NCI-H526 treated with DMSO at 0.1 percent for 48 hours (cell line): ENCODE measurements at regions not wholly inside any gene's neighbourhood (a gene's known extent, or its start where the extent isn't known, plus 50 kb on each side); places are given as distances from the start of the nearest gene placed in this dataset.

ENCODE experiments used
- DNase-seq: peaks from one replicate; lab custom pipeline; 2025; lab: John Stamatoyannopoulos, UW

- no peak for DNase-seq
Measured at GRCh38 chr18:5640939-5641338, 97.1 kb upstream of the EPB41L3 start.

- DNase-seq = no peak
Measured at GRCh38 chr18:5639131-5639530, 95.3 kb upstream of the EPB41L3 start.

- no peak for DNase-seq
Measured at GRCh38 chr18:5632041-5632440, 88.2 kb upstream of the EPB41L3 start.

DNA sequence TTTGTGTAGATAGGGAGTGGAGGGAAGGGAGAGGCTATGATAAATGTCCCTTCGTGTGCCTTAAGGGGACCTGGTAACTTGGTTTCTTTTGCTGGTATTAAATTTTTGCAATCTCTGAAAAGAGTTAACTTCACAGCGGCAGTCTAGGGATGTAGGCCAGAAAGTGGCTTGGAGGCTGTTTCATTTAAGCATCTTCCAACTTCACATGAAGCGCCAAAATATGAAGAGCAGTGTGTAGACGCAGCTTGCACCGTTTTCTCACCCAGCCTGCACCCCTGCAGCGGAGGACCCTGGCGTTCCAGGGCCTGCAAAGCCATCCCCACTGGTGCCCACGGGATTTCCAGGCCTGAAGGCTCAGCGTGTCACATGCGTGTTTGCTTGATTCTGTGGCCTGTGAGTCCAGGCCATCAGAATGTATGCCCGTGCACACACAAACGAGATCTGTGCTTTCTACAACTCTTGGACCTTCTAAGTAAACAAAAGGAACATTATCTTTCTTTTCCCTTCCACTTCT is 87.2 kb upstream of the EPB41L3 start:
- no peak for DNase-seq

GRCh38 chr18:5630057-5630899 is 86.5 kb upstream of the EPB41L3 start:
- peak; percentile 75 for DNase-seq

DNA sequence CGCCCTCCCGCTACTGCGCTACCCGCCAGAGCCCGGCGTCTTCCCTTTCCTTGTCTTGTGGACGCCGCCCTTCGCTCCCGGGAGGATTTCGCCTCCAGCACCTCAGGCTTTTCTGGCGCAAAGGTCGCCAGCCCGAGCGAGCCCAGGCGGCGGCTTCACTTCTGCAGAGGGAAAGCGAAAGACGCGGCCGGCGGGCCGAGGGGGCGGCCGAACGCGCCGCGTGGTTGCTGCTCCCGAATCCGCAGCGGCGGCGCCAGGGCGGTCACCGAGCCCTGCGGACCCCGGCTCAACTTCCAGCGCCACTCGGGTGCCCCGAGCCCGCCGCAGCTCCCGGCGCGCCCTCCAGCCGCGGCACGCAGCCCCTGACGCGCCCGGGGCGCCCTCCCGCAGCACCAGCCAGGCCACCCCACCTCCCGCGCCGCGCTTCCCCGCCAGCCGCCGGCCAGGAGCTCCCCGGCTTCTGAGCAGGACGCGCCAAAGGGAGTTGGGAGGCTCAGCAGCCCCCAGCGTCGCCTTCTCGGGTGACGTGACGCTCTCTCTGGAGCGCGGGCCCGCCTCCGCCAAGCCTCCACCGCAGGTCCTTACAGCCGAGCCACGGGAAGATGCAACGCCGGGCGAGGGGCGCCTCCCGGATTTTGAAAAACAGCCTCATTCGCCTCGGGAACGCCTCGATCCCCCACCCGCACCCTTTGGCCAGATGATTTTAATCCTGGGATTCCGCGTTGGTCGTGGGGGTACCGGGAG is 84.9 kb upstream of the EPB41L3 start:
- DNase-seq = peak; percentile 7

DNA sequence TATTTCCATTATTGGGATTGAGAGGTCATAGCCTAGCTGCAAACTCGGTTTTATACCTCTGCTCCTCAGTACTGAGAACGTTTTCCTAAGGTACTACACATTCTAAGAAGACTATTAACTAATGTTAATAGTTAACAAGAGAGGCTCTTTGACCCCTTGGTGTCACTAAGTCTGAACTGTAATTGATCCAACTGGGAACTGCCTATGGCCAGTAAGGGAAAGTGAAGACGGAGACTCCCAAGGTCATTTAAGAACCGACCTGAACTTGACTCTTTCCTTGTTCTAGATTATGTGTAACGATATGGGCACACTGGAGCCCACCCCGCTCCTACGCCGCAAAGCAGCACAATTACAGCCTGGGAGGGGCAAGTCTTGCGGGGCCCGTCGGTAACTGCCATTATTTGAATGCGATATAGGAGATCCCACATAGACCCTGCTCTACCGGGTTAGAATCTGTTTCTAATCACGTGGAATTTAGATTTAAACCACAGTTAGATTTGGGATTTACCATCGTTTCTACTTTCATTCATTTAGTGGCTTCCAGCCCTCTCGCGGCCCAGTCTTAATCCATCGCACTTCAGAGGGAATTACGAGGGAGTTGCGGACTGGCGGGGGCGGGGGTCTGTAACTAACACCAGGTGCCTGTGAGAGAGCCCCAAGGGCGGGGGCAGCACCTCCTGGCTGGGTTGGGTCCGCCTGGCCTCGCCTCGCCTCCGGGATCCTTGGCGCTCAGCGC is 84.1 kb upstream of the EPB41L3 start:
- peak; percentile 29 for DNase-seq

DNA sequence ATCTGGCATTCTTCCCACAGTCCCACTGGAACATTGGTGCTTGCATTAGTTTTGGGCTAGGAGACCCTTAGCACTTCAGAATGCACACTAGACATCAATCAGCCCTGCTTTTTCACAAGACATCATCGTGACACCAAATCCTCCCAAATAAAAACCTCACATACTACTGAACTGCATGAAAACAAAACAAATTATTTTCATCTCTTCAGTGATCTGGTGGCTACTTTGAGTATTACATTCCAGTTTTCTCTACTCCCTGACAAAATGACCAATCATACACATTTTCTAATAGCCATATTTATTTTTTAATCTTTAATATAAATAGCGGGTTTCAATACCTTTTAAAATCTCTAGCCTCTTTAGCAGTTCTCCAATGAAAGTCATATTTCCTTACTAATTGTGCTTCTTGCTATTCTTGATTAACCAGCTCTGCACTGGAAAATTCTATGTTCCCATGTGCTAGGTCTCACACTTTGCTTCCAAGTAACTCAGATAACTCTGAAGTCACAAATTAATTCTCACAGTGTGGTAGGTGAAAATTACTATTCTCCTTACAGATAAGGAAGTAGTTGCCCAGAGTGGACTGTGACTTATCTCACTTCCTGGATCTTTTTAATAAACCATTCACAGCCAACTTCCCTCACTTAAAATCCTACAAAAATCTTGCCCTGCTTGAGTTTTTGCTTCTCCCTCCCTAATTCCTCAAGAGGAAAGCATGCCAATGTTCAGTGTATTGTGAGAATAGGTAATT is 82.5 kb upstream of the EPB41L3 start:
- DNase-seq = no peak

GRCh38 chr18:5625076-5625475 is 81.3 kb upstream of the EPB41L3 start:
- DNase-seq = no peak

DNA sequence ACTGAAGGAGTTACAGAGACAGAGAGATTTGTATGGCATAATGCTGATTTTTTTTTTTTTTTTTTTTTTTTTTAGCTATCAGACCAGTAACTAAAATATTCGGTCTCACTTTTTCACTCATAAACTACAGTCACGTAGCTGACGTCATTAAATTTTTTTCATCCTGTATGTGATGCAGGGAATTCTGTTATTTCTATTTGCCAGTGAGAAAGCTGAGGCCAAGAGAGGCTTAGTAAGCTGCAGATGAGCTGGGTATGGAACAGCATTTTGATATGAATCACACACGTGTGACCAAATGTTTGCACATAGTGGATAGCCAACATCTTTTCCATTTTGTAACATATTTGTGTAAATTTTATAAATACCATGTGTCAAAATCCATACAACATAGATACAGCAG is 79.1 kb upstream of the EPB41L3 start:
- DNase-seq = no peak

- no peak for DNase-seq
Measured at GRCh38 chr18:5620289-5620688, 76.5 kb upstream of the EPB41L3 start.

- DNase-seq = no peak
Measured at GRCh38 chr18:5619376-5619775, 75.6 kb upstream of the EPB41L3 start.

GRCh38 chr18:5618047-5618688 is 74.4 kb upstream of the EPB41L3 start:
- no peak for DNase-seq

- no peak for DNase-seq
Measured at GRCh38 chr18:5611221-5611620, 67.4 kb upstream of the EPB41L3 start.

DNA sequence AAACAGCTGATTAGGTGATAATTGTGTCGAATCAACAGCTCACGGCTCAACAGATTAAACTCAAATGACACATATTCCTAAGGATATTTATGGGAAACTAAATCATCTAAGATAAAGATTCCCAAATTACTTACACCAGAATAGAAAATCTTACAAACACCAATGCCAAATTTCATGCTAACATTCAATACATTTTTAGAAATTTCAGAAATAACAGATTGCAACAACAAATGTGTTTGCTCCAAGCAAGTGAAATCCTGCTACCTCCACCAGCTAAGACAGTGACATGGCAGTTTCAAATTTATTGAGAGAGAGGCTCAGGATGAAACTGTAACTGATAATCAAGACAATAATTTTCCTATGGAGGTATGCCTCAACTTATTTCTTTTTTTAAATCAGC is 65.0 kb upstream of the EPB41L3 start:
- no peak for DNase-seq

DNA sequence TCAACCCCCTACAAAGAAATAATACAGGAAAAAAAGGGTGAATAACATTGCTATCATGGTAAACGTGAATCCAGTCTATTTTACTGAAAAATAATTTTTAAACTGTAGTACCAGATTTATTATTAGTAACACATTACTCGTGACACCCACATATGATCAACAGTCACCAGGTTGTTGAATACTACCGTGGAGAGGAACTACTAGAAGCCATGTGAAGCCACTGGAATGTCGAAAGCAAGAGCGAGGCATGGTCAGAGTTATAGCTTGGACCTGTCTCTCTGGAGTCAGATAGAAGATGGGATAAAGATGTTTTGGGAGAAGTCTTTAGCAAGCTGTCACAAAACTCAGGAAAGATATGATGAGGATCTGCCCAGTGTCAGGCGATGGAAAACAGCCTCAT is 63.2 kb upstream of the EPB41L3 start:
- DNase-seq = no peak

DNA sequence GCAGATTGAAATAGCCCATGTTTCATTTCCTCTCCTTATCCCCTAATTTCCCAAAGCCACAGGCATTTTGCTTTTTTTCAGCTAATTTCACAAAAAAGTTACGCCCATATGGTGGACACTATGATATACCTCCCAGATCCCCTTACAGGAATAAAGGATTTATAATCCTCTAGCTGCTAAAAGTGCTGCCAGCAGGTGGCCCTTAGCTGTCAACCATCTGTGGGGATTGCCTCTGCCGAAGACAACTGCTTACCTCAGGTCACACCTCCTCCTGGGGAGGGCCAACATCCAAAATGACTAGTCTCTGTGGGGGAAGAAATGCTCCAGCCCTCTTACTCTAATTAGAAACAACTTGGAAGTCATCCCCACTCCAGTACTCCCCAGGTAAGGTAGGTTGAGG is 61.0 kb upstream of the EPB41L3 start:
- DNase-seq = no peak

- no peak for DNase-seq
Measured at GRCh38 chr18:5603153-5603552, 59.4 kb upstream of the EPB41L3 start.

DNA sequence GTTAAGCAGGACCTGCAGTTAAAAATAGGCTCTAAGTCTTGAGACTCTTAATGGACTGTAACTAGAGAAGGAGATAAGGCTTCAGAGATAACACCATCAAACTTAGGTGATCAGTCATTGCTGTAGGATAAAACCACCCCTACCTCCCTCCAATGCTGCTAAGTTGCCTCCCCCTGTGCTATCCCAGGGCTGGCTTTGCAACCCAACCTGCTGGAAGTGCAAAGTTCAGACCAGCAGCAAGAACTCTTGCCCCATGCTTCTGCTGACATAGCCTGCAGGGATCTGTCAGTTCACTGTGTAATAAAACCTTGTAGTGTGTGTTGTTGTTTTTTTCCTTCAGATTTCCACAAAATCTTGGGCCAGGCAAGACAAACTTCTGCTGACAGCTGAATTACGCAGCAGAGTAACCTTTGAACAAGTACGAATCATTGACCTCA is 57.4 kb upstream of the EPB41L3 start:
- DNase-seq = peak; percentile 20

GRCh38 chr18:5600378-5601071 is 56.7 kb upstream of the EPB41L3 start:
- DNase-seq = peak; percentile 54

DNA sequence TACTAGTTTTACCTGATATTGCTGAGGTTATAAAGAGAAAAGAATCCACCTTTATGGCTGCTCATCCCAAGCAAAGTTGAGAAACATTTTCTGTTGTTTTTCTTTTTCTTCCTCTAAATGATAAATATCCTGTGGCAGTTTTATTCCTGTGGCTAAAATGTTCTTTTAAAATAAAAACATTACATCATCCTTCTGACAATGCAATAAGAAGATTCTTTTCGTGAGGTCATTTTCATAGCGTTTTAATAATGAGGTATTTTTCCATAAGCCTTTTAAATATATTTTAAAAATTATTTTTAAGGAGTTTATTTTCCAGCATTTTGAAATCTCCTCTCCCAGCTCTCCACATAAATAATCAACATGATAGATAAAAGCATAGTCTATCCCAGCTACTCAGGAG is 52.8 kb upstream of the EPB41L3 start:
- DNase-seq = no peak
